HG03097 (cell line): ENCODE measurements at regions not wholly inside any gene's neighbourhood (a gene's known extent, or its start where the extent isn't known, plus 50 kb on each side); places are given as distances from the start of the nearest gene placed in this dataset.
A peak's percentile ranks its signal among the peaks of the same experiment; 100 is the strongest.
"Not testable (repeated sequence)": the region's sequence is repeated elsewhere in the genome, so short reads cannot be mapped to it uniquely, and the experiment has no call there.

ENCODE experiments used
- ATAC-seq: cut with Tn5 transposase; IDR thresholded peaks from one replicate; pipeline ENCODE4 v1.9.1; 2021; ENCODE audit not compliant: unreplicated experiment, low FRiP score

DNA sequence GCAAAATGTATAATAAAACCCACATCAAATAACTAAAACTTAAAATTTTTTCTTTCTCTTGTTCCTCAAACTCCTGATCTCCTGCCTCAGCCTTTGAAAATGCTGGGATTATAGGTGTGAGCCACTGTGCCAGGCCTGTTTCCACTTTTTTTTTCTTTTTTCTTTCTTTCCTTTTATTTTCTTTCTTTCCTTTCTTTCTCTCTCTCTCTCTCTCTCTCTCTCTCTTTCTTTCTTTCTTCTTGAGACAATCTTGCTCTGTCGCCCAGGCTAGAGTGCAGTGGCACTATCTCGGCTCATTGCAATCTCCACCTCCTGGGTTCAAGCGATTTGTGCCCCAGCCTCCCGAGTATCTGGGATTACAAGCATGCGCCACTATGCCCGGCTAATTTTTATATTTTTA lies 164.6 kb downstream of the OR2B2 start:
- ATAC-seq, result no peak

DNA sequence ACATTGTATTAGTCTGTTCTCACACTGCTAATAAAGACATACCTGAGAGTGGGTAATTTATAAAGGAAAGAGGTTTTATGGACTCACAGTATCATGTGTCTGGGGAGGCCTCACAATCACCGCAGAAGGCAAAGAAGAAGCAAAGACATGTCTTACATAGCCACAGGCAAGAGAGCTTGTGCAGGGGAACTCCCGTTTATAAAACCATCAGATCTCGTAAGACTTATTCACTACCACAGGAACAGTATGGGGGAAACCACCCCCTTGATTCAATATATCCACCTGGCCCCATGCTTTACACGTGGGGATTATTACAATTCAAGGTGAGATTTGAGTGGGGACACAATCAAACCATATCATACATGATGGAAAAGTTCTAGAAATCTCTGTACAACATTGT lies 165.3 kb downstream of the OR2B2 start:
- not testable (repeated sequence) for ATAC-seq

DNA sequence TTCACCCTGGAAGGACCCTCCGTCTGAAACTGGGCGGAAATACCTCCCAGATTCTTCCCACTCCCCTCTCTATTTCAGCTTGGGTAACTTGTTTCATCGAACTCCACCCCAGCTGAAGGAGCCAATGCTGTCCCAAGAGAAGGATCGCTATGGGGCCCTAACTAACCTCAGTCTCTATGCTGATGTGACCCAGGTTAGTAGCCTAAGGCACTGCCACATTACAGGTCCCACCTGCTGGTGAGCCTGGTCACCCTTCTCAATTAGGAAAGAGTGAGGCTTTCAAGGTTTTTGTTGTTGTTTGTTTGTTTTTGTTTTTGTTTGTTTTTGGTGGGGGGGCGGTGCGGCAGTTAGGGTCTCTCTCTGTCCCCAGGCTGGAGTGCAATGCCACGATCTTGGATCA lies 168.4 kb downstream of the OR2B2 start:
- no peak for ATAC-seq

DNA sequence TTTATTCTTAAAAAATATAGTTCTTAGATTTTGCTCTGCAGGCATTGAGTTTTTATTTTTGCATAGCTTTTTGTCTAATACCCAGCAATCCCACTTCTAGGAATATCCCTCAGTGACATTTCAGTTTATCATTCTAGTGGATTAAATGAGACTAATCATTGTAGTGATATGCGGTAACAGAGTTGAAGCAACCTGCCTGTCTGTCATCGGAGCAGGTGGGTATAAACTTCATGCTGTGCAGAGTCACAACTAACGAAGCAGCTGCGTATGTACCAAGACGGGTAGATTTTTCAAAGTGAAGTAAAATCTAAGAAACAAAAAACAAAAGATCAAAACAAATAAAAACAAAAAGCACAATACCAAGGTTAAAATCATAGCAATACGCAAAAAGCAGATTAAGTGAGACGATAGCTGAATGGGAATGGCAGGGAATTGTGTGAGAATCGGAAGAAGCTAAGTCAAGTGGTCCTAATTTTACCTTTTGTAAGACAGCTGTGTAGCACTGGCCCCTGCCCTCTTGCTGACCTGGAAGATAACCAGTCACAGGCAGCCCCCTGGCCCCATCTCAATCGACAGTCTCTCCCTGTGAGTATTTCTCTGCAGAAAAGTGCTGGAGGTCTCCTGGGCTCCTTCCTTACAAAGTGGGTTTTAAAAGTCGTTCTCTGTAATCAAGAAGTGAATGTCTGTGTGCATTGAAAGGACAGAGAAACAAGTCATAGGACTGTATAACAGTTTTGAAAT lies 169.2 kb downstream of the OR2B2 start:
- ATAC-seq, result no peak

DNA sequence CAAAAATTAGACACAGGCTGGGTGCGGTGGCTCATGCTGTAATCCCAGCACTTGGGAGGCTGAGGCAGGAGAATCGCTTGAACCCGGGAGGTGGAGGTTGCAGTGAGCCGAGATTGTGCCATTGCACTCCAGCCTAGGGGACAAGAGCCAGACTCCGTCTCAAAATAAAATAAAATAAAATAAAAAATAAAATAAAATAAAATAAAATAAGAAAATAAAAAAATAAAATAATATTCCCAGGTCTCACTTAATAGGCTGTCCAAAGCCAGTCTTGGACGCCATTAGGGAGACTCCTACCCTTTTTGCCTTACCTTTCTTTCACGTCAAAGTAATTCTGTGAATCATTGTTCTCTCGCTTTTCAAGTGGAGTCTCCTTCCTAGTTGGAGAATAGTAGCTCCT lies 172.3 kb downstream of the OR2B2 start:
- ATAC-seq, result not testable (repeated sequence)

DNA sequence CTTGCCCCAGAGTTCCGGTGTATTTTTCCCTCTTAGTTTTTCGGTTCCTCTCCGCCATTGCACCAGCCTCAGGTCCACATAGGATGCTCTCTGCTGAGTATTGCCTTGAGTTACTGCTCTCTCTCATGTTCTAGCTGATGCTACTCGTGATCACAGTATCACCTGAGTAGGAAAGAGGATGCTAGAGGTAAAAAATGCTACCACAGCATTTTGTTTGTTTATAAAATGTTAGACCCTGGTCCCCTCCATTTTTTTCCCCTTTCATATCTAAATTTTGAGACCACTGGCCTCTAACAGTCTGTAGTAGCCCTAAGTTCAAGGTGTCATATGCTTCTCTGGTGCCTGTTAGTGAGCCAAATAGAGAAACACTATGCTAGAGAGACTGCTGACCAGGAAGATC lies 175.5 kb downstream of the OR2B2 start:
- ATAC-seq, result no peak

DNA sequence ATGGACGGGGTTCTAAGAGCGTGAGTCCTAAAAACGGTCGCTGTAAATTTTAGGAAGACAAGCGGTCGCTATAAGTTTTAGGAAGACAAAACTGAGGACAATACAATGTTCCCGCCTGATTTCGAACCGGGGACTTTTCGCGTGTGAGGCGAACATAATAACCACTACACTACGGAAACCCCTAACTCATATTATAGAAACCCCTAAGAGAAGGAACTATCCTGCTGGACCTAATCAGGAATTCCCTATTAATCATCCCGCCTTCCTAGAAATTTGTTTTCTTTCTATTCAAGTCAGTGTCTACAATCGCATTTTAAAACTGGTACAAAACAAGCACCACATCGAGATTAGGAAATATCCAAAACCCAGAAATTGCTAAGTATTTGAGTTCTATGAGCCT lies 183.8 kb downstream of the OR2B2 start:
- ATAC-seq, result no peak

DNA sequence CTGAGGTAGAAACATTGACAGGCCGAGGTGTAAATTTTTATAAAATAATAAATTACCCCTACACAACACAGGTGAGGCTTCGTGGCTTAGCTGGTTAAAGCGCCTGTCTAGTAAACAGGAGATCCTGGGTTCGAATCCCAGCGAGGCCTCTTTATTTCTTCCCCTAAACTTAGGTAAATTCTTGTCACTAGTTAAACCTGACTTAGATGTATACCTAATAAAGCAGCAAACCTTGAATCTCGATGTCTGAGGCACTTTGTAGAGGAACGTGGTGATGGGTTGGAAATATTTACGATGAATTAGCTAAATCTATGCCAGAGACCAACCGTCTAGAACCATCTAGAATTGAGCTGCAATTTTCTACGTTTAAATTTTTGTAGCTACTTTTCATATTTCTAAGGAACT lies 185.6 kb downstream of the OR2B2 start:
- ATAC-seq, result no peak

DNA sequence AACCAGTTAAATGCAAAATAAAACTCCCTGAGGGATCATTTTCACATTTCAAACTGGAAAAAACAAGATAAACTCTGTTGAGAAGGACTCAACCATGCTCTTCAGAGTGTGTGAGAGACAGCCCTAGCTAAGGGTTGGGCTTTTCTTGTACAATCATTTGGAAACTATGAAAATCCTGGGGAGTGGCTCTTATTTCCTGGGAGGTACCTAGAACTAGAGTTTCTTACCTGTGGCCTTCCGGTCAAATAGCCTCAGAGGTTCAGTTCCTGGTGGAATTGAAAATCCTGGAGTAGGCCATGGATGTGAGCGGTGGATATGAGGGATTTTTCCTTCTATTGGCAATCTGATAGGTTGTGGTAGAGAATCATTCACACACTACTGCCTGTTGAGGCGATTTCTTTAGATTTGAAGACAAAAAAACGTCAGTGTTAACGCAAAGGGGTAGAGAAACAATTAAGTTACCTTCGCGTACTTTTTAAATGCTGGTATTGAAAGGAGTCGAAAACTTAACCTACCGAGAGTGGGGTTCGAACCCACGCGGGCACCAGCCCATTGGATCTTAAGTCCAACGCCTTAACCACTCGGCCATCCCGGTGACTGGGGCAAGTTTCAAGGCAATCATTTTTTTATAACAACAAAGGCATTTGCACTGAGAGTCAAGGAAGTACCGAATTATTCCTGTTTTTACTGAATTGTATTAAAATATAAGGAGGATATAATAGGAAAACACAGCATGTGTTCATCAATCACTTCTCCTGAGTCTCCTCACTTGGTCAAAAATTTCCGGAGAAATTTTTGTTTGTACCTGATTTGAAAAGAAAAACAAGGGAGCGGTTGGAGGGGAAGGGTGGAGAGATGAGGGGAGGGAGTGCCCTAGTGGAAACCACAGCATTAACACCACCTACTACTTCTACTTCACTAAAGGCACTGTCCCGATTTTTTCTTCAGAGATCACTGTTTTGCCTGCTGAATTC lies 191.3 kb downstream of the OR2B2 start:
- no peak for ATAC-seq

DNA sequence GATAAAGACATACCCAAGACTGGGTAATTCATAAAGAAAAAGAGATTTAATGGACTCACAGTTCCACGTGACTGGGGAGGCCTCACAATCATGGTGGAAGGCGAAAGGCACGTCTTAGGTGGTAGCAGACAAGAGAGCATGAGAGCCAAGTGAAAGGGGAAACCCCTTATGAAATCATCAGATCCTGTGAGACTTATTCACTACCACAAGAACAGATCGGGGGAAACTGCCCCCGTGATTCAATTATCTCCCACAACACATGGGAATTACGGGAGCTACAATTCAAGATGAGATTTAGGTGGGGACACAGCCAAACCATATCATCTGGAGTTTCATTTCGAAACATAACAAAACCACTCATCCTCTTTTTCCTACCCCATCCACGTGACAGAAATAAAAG lies 193.2 kb downstream of the OR2B2 start:
- not testable (repeated sequence) for ATAC-seq

DNA sequence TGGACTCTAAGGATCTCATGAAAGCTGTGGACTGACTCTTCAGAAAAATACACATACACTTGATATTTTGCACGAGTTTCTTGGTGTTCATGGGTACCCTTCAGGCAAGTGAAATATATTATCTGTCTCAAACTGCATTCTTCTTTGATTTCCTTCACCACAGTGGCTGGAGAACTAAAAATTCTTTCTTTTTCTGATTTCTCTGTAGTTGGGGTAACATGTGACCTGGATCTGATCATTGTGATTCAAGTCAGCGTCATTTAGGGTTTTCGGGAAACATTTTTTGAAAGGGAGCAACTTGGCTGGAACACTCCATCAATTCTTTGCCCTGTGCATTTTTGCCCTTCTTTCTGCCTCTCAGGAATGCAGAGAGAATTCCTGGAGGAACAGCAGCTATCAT lies 205.8 kb downstream of the OR2B2 start:
- ATAC-seq, result no peak

DNA sequence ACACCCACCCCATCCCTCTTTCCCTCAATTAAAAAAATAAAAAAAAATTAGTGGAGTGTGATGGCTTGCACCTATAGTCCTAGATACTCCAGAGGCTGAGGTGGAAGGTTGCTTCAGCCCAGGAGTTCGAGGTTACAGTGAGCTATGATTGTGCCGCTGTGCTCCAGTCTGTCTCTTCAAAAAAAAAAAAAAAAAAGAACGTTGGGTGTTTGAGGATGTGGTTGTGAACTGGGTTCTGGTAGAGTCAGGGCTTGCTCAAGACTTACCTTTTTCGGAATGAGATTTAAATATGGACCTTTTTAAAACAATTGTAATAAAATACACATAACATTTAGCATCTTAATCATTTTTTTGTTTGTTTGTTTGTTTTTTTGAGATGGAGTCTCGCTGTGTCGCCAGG lies 211.9 kb downstream of the OR2B2 start:
- no peak for ATAC-seq

DNA sequence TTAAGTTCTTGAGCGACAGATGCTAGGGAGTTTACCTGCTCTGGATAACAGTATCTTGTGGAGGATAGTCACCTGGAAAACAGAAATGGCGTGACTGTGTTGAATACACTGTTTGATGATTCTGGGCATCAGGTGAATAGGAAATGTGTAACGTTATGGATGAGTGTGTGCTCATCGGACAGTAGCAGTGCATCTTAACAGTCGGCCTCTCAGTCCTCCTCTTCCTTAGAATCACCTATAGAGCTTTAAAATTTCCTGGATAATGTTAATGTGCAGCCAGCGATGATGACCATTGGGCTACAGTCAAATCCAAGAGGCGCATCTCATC lies 217.7 kb downstream of the OR2B2 start:
- ATAC-seq, result no peak

DNA sequence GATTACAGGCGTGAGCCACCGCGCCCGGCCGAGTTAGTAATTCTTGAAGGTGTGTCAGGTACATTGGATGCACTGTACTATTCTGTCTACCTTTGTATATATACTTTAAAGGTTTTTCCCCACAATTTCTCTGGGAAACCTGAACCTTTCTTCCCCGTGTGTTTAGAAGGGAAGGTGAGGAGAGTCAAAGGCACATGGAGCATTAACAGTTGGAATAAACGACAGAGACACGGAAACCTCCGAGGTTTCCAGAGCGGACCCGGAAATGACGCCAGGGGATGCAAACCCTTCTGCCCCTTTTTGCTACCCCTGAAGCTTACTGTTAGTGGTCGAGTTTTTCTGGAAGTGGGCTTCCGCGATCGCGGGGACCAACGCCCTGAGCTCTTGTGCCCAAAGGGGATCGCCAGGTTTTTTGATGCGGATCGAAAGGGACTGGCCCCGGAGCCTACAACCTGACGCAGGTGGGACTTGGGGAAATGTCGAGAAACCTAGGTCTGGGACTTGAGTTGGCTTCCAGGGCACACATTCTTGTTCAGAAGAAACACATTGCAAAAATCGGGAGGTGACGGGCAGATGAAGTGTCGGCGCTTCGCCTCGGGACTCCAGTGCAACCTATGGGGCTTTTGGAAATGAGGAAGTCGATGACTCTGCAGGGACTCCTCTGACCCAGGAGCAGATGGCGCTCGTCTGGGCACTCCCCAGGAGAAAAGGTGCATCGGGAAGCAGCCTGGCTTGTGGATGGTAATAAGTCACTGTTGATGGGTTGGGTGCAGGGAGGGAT lies 218.2 kb downstream of the OR2B2 start:
- ATAC-seq, result no peak

DNA sequence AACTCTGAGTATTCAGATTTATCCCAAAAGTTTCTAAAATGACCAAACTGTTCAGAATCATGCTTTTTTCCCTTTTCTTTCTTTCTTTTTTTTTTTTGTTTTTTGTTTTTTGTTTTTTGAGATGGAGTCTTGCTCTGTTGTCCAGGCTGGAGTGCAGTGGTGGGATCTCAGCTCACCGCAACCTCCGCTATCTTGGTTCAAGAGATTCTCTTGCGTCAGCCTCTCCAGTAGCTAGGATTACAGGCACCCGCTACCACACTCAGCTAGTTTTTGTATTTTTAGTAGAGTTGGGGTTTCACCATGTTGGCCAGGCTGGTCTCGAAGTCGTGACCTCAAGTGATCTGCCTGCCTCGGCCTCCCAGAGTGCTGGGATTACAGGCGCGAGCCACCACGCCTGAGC lies 219.2 kb upstream of the ZNF184 start:
- ATAC-seq, result not testable (repeated sequence)

DNA sequence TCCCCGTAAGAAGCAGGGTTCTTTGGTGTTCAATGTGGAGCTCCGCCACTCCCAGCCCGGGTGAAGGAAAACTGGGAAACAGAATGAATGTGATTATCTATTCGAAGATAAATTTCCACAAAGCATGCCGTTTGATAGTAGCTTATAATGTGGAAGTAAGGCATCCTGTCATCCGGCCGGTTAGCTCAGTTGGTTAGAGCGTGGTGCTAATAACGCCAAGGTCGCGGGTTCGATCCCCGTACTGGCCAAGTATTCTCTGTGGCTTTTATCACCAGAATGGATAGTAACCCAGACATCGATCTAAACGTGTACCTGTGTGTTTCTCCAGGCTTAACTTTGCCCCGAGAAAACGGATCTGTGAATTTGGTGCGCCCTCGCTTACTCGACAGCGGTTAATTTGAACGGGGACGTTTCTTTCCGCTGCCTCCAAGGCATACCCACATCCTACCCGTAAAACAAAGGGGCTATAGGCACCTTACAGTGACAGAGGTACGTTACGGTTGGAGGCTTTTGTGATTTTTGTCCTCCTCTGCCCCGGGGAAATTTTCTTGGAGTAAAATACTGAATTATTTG lies 215.2 kb upstream of the ZNF184 start:
- ATAC-seq, result peak; percentile 49

DNA sequence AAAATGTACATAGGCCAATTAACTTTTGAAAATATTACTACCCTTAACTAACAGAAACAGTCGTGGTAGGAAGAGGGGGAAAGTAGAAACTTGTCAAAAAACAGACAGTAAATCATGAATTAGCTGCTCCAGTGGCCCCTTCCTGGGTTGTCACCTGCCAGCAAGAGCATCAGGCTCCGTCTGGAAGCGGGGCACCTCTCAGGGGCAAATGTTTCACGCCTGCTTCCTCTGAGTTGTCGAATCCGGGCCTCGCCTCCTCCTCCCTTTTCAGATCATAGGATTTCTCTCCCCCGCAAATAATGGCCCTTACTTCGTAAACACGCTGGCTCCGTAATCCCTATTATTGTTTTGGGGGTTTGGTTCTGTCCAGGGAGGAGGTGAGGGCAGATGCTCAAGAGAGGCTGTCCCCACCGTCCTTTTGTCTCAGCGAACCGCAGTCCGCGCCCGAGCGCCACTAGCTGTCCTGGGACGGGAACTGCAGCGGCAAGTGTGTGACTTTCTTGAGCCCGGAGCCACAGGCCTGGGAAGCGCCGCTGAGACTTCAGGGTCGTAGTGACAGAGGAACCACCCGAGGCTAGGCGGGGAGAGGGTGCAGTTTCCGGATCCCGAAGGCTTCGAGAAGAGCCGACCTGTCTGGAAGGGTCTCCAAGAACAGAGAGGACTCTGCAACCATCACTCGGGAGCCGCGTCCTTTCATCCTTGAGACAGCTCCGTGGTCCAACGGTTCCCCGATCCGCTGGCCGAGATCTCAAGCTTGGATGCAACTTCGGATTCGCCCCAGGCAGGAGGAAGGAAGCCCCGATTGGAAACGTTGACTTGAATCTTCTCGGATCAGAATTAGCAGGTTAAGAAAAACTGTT lies 214.5 kb upstream of the ZNF184 start:
- ATAC-seq, result peak; percentile 70

DNA sequence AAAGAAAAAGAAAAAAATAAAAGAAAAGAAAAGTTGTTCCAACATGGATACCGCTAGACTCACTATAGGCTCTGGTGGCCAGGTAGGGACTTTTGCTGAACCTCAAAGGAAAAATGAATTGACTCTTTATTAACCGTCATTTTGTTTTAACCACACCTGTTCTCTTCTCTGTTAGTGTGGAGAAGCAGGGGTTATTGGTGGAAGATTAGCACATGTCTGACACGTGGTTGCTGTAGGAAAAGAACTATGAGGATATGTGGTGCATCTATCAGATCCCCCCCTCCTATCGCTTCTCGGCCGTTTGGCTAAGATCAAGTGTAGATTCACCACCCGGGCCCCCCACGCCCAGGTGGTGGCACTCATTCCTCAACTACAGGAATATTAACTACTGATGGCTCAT lies 212.4 kb upstream of the ZNF184 start:
- ATAC-seq, result no peak

DNA sequence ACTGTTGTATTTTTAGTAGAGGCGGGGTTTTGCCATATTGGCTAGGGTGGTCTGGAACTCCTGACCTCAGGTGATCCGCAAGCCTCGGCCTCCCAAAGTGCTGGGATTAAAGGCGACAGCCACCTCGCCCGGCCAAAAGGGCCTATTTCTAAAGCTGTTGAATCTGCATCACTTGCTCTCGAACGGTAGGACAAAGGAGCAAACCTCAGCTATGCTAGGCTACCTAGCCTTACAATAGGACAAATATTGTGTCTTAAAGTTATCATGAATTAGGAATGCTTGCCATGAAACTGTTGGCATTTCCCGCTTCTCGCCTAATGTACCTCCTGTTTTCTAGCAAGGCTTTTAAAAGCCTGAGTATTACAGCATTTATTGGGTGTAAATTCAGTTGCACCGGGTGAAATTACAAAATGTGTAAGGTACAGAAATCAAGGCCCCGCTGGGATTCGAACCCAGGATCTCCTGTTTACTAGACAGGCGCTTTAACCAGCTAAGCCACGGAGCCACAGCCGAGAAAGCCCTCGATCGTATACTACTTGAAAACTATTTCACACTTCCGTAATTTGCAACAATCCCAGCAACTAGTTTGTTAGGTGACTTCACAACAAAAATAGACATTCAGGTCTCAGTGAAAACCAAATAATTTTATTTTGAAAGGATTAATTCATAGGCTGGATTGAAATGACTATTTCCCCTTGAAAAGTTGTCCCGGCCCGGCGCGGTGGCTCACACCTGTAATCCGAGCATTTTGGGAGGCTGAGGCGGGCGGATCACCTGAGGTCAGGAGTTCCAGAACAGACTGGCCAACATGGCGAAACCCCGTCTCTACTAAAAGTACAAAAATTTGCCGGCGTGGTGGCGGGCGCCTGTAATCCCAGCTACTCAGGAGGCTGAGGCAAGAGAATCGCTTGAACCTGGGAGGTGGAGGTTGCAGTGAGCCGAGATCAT lies 211.6 kb upstream of the ZNF184 start:
- no peak for ATAC-seq
